ENCODE measurements at regions not wholly inside any gene's neighbourhood (a gene's known extent, or its start where the extent isn't known, plus 50 kb on each side); places are given as distances from the start of the nearest gene placed in this dataset.

DNA sequence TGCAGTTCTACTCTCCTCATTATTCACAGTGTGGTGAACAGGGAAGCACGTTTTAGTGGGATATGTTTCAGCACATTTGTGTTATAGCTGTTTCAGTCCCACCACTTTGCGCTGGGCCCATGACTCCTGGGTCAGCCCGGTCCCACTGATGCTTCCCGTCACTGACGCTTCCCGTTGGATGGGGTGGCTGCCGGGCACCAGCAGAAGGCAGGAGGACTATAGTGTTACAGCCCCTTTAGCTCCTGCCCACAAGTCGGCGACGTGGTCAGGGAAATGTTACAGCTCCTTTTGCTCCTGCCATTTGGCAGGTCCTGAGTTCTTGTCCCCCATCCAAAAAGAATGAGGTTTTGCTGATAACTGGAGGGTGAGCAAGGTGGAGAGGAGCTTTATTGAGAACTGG lies 732.2 kb downstream of the NR4A2 start:
- no peak for TF ChIP-seq CTCF (IDR thresholded peaks at IDR 0.05; ENCODE audit: low read depth, low read length)
- TF ChIP-seq POLR2A (IDR thresholded peaks at IDR 0.05; ENCODE audit: extremely low read depth, insufficient read length) = no peak

Data from NB4 (cell line).